ENCODE measurements at regions not wholly inside any gene's neighbourhood (a gene's known extent, or its start where the extent isn't known, plus 50 kb on each side); places are given as distances from the start of the nearest gene placed in this dataset.

- H3K4me2 ChIP-seq, result no peak overlapping the region
- no peaks in the 10 kb centered on the region for H3K27me3 ChIP-seq (ENCODE audit: insufficient read depth)
- Mint-ChIP-seq H3K4me1 (no peaks in the 10 kb centered on the region; the same call in 2 of the 3 replicates), H3K4me3 (no peak overlapping the region), H3K27me3 (ENCODE audit: insufficient read depth, low read depth, poor library complexity) (no peaks in the 10 kb centered on the region), H3K27ac (no peak overlapping the region), H3K9me3 (no peaks in the 10 kb centered on the region), H3K36me3 (ENCODE audit: low read depth) (peaks cover 3% of the 10 kb centered on the region; the same call in 1 of the 3 replicates)
- H3K27ac ChIP-seq (ENCODE audit: low read depth), result no peak overlapping the region
- H3K4me3 ChIP-seq, result no peak overlapping the region
- H4K20me1 ChIP-seq (replicated peaks; ENCODE audit: insufficient read depth), result no peaks in the 10 kb centered on the region
- peak overlapping the region; percentile 48; the same call in 1 of the 2 replicates for H2AFZ ChIP-seq
- no peaks in the 10 kb centered on the region for H3K9me2 ChIP-seq (ENCODE audit: insufficient read depth)
- peak; percentile 60 for ATAC-seq
- DNase-seq (ENCODE audit: low spot score), result peak; percentile 21
- H3K4me1 ChIP-seq (ENCODE audit: insufficient read depth), result no peaks in the 10 kb centered on the region
- no peak for TF ChIP-seq JUNB (IDR thresholded peaks at IDR 0.05; ENCODE audit: unreplicated experiment)
- no peak for TF ChIP-seq POLR2AphosphoS5 (IDR thresholded peaks at IDR 0.05; ENCODE audit: low read depth)
- no peak for TF ChIP-seq CREB1 (CRISPR knock-in tag; IDR thresholded peaks at IDR 0.05; ENCODE audit: low read depth)
- TF ChIP-seq NANOG (IDR thresholded peaks at IDR 0.05; ENCODE audit: borderline replicate concordance), result no peak
- peak; percentile 48 to 50 for TF ChIP-seq CTCF (conservative IDR thresholded peaks at IDR 0.05; ENCODE audit: low read depth in 2 of 2)
- no peak for TF ChIP-seq STAT1 (IDR thresholded peaks at IDR 0.05; ENCODE audit: unreplicated experiment)
- no peaks in the 10 kb centered on the region for H3K79me2 ChIP-seq (replicated peaks; ENCODE audit: insufficient read depth)
- no peaks in the 10 kb centered on the region for H3F3A ChIP-seq (replicated peaks; ENCODE audit: low read depth)
- no peaks in the 10 kb centered on the region for H3K36me3 ChIP-seq (ENCODE audit: insufficient read depth)
Observed at GRCh38 chr17:13939222-13939621, 130.1 kb upstream of the COX10 start.

GRCh38 chr17:13940858-13941665 lies 128.2 kb upstream of the COX10 start:
- no peaks in the 10 kb centered on the region for H3K36me3 ChIP-seq (ENCODE audit: insufficient read depth)
- no peaks in the 10 kb centered on the region for H4K20me1 ChIP-seq (replicated peaks; ENCODE audit: insufficient read depth)
- Mint-ChIP-seq H3K27me3 (ENCODE audit: insufficient read depth, low read depth, poor library complexity) (no peaks in the 10 kb centered on the region), H3K36me3 (ENCODE audit: low read depth) (peaks cover 3% of the 10 kb centered on the region; the same call in 1 of the 3 replicates), H3K9me3 (0 out of 3 replicates have a peak, but pooled peaks cover 3% of the 10 kb centered on the region), H3K4me1 (no peaks in the 10 kb centered on the region; the same call in 2 of the 3 replicates), H3K27ac (no peak overlapping the region), H3K4me3 (no peak overlapping the region)
- H2AFZ ChIP-seq, result no peak overlapping the region
- no peaks in the 10 kb centered on the region for H3K27me3 ChIP-seq (ENCODE audit: insufficient read depth)
- TF ChIP-seq CTCF (conservative IDR thresholded peaks at IDR 0.05; ENCODE audit: low read depth in 2 of 2), result peak; percentile 12 to 27; a peak in 2 of 4 replicates
- no peak for TF ChIP-seq POLR2AphosphoS5 (IDR thresholded peaks at IDR 0.05; ENCODE audit: low read depth)
- TF ChIP-seq EZH2phosphoT487 (IDR thresholded peaks at IDR 0.05; ENCODE audit: unreplicated experiment), result no peak
- no peak for TF ChIP-seq EZH2 (IDR thresholded peaks at IDR 0.05; ENCODE audit: low read depth, unreplicated experiment)
- peaks cover 10% of the 10 kb centered on the region for H3K9me2 ChIP-seq (ENCODE audit: insufficient read depth)
- H3K79me2 ChIP-seq (replicated peaks; ENCODE audit: insufficient read depth), result no peaks in the 10 kb centered on the region
- no peak overlapping the region for H3K4me3 ChIP-seq
- no peaks in the 10 kb centered on the region for H3F3A ChIP-seq (replicated peaks; ENCODE audit: low read depth)
- no peaks in the 10 kb centered on the region for H3K4me1 ChIP-seq (ENCODE audit: insufficient read depth)
- H3K27ac ChIP-seq (ENCODE audit: low read depth), result no peak overlapping the region
- H3K4me2 ChIP-seq, result no peak overlapping the region
- DNase-seq (ENCODE audit: low spot score) (peak; percentile 34), ATAC-seq (no peak; the same call in 1 of the 3 replicates)

Measured in GM23338 (cell line).